Activated T-cell treated with anti-CD3 and anti-CD28 coated beads, Interleukin-2, amount 50 U/mL, for 1 hour (primary cell): ENCODE measurements at regions not wholly inside any gene's neighbourhood (a gene's known extent, or its start where the extent isn't known, plus 50 kb on each side); places are given as distances from the start of the nearest gene placed in this dataset.
"Not testable (repeated sequence)": the region's sequence is repeated elsewhere in the genome, so short reads cannot be mapped to it uniquely, and the experiment has no call there.

Experiments used
- DNase-seq: peaks from one replicate; pipeline ENCODE4 v3.0.0-alpha.2; 2020

- peak; percentile 8 for DNase-seq
Measured at GRCh38 chr22:44574640-44575380, 76.8 kb upstream of the RTL6 start.

GRCh38 chr22:44574057-44574639, 76.1 kb upstream of the RTL6 start:
- DNase-seq = peak; percentile 10

GRCh38 chr22:44573451-44573850, 75.4 kb upstream of the RTL6 start:
- DNase-seq = peak; percentile 1

GRCh38 chr22:44572414-44573207, 74.6 kb upstream of the RTL6 start:
- peak; percentile 10 for DNase-seq

- peak; percentile 6 for DNase-seq
Measured at GRCh38 chr22:44571566-44572413, 73.8 kb upstream of the RTL6 start.

- DNase-seq = peak; percentile 5
Measured at GRCh38 chr22:44570476-44571445, 72.7 kb upstream of the RTL6 start.

- peak; percentile 4 for DNase-seq
Measured at GRCh38 chr22:44569561-44569991, 71.5 kb upstream of the RTL6 start.

GRCh38 chr22:44567846-44568493, 69.9 kb upstream of the RTL6 start:
- peak; percentile 53 for DNase-seq

GRCh38 chr22:44567378-44567841, 69.4 kb upstream of the RTL6 start:
- DNase-seq = not testable (repeated sequence)

- DNase-seq = peak; percentile 1
Measured at GRCh38 chr22:44566911-44567310, 68.9 kb upstream of the RTL6 start.

GRCh38 chr22:44562651-44563050, 64.6 kb upstream of the RTL6 start:
- not testable (repeated sequence) for DNase-seq

GRCh38 chr22:44561139-44561840, 63.3 kb upstream of the RTL6 start:
- DNase-seq = no peak

- DNase-seq = peak; percentile 4
Measured at GRCh38 chr22:44558671-44559070, 60.6 kb upstream of the RTL6 start.

GRCh38 chr22:44557872-44558271, 59.8 kb upstream of the RTL6 start:
- DNase-seq = not testable (repeated sequence)

- DNase-seq = no peak
Measured at GRCh38 chr22:44557064-44557748, 59.2 kb upstream of the RTL6 start.

- no peak for DNase-seq
Measured at GRCh38 chr22:44555597-44555996, 57.6 kb upstream of the RTL6 start.

- no peak for DNase-seq
Measured at GRCh38 chr22:44555046-44555445, 57.0 kb upstream of the RTL6 start.

- DNase-seq = no peak
Measured at GRCh38 chr22:44554411-44554810, 56.4 kb upstream of the RTL6 start.

GRCh38 chr22:44550711-44551491, 52.9 kb upstream of the RTL6 start:
- DNase-seq = no peak
